ENCODE measurements at regions not wholly inside any gene's neighbourhood (a gene's known extent, or its start where the extent isn't known, plus 50 kb on each side); places are given as distances from the start of the nearest gene placed in this dataset.

- Histone ChIP-seq H2AFZ (ENCODE audit: low read depth, low read length) (no peak overlapping the region), H3K4me1 (ENCODE audit: control insufficient read depth, extremely low read depth, insufficient read depth, low read length) (no peaks in the 10 kb centered on the region), H3K79me2 (ENCODE audit: control insufficient read depth, insufficient read depth, low read length) (no peaks in the 10 kb centered on the region), H3K27me3 (ENCODE audit: control insufficient read depth in 2 of 2, insufficient read depth in 2 of 2, low read length in 2 of 2) (no peaks in the 10 kb centered on the region), H3K4me2 (ENCODE audit: insufficient read depth, low read length) (no peak overlapping the region), H3K9me3 (replicated peaks; ENCODE audit: control insufficient read depth, insufficient read depth, low read length) (no peaks in the 10 kb centered on the region), H3K27ac (ENCODE audit: insufficient read depth, low read depth, low read length) (no peak overlapping the region), H3K4me3 (replicated peaks in 1 of 3; ENCODE audit: insufficient read depth in 1 of 3, low read depth in 1 of 3, low read length in 3 of 3) (no peak overlapping the region), H4K20me1 (replicated peaks; ENCODE audit: control insufficient read depth, extremely low read depth, insufficient read depth, low read length) (no peaks in the 10 kb centered on the region), H3K9me1 (replicated peaks; ENCODE audit: control insufficient read depth, extremely low read depth, insufficient read depth, low read length) (no peaks in the 10 kb centered on the region), H3K36me3 (ENCODE audit: control insufficient read depth in 2 of 2, extremely low read depth in 1 of 2, insufficient read depth in 2 of 2, low read length in 2 of 2) (no peaks in the 10 kb centered on the region), H3K9ac (replicated peaks; ENCODE audit: extremely low read depth, insufficient read depth, low read length) (no peak overlapping the region)
- DNase-seq (ENCODE audit: low read depth, low spot score) = no peak
- ChIA-PET POLR2A (no interaction called here), CTCF (no interaction called here)
- dilution Hi-C loops (cut with MboI; ENCODE audit: extremely low pct_ligation_motif_present, low sequenced_read_pairs) = no loop called here
- no peak for TF ChIP-seq FOS (IDR thresholded peaks at IDR 0.05; ENCODE audit: borderline replicate concordance, insufficient read depth, low read length)
- no peak for TF ChIP-seq EZH2 (IDR thresholded peaks at IDR 0.05; ENCODE audit: borderline replicate concordance, low read depth, low read length, severe bottlenecking)
- no peak for TF ChIP-seq POLR2A (IDR thresholded peaks at IDR 0.05; ENCODE audit: low read depth, low read length)
- TF ChIP-seq POLR2AphosphoS5 (IDR thresholded peaks at IDR 0.05; ENCODE audit: insufficient read depth, low read depth, low read length) = no peak
- no peak for TF ChIP-seq GATA2 (IDR thresholded peaks at IDR 0.05; ENCODE audit: insufficient read depth, insufficient read length, low read depth, low read length)
- no peak for TF ChIP-seq JUN (IDR thresholded peaks at IDR 0.05; ENCODE audit: borderline replicate concordance, insufficient read depth, insufficient read length, low read depth)
- TF ChIP-seq CTCF (IDR thresholded peaks at IDR 0.05; ENCODE audit: extremely low read depth in 1 of 2, insufficient read depth in 1 of 2, low read depth in 1 of 2, low read length in 2 of 2) = no peak
- no peak for TF ChIP-seq MAX (IDR thresholded peaks at IDR 0.05; ENCODE audit: insufficient read depth, insufficient read length)
- no peak for TF ChIP-seq MYC (IDR thresholded peaks at IDR 0.05; ENCODE audit: low read depth, low read length)
- BruUV-seq (replicated peaks) = no TSS peak
- intact Hi-C loops (cut with micrococcal nuclease) = no loop called here
- no peak for FAIRE-seq
These were observed 940.2 kb downstream of the EFNA5 start for GRCh38 chr5:106730506-106730905.

Data from endothelial cell of umbilical vein (primary cell).